ENCODE measurements at regions not wholly inside any gene's neighbourhood (a gene's known extent, or its start where the extent isn't known, plus 50 kb on each side); places are given as distances from the start of the nearest gene placed in this dataset.

DNA sequence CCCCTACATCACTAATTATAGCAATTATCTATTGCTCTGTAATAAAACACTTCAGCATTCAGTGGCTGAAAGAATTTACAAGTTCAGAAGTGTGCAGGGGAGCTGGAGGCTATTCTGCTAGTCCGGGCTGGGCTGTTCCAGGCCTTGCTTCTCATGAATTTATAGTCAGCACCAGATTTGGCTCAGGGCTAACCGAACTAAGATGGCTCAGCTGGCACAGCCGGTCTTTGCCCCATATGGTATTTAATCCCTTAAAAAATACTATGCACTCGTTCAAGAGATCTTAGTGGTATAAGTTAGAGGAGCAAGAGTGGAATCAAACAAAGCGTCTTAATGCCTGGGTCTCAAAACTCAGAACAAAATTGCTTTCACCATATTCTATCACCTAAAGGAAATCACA, 932.9 kb downstream of the XPNPEP1 start:
- no peak for DNase-seq
- intact Hi-C loops (cut with DNase I), result no loop called here

DNA sequence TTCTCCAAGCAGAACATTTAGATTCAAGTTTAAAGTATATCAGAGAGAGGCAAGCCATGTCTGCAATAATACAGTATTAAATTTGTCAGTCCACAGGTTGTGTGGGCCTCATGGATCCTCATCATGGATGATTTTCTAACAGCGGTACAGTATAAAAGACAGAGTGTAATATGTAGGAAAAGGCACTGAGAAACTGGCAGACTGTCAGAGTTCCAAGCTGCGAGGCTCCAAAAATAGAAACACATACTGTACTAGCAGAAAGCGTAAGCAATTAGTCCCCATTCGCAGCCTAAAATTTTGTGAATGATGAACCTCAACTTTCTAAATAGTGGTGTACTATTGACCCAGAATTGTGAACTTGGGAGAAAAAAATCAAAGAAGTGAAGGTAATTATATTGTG, 933.3 kb downstream of the XPNPEP1 start:
- intact Hi-C loops (cut with DNase I), result no loop called here
- TF ChIP-seq POLR2A (IDR thresholded peaks at IDR 0.05) (no peak), EP300 (IDR thresholded peaks at IDR 0.05) (no peak)
- TF ChIP-seq, protein P1, sequence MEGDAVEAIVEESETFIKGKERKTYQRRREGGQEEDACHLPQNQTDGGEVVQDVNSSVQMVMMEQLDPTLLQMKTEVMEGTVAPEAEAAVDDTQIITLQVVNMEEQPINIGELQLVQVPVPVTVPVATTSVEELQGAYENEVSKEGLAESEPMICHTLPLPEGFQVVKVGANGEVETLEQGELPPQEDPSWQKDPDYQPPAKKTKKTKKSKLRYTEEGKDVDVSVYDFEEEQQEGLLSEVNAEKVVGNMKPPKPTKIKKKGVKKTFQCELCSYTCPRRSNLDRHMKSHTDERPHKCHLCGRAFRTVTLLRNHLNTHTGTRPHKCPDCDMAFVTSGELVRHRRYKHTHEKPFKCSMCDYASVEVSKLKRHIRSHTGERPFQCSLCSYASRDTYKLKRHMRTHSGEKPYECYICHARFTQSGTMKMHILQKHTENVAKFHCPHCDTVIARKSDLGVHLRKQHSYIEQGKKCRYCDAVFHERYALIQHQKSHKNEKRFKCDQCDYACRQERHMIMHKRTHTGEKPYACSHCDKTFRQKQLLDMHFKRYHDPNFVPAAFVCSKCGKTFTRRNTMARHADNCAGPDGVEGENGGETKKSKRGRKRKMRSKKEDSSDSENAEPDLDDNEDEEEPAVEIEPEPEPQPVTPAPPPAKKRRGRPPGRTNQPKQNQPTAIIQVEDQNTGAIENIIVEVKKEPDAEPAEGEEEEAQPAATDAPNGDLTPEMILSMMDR (IDR thresholded peaks at IDR 0.05), result no peak
- Histone ChIP-seq H3K9me3 (no peaks in the 10 kb centered on the region), H3K27me3 (no peaks in the 10 kb centered on the region), H3K4me1 (ENCODE audit: insufficient read depth) (no peaks in the 10 kb centered on the region), H3K4me3 (no peak overlapping the region), H3K36me3 (no peaks in the 10 kb centered on the region), H3K27ac (no peak overlapping the region)
- 8 to 18% (median 11%) methylated on average over 4 of the region's 4 CpGs for WGBS, 3 donors
- DNase-seq, result no peak

More for the DNA sequence above, 932.9 kb downstream of the XPNPEP1 start:
- no peak overlapping the region for H3K27ac ChIP-seq
- WGBS, 3 donors, result 70 to 81% (median 73%) methylated on average over 5 of the region's 5 CpGs
- H3K4me1 ChIP-seq (ENCODE audit: insufficient read depth), result no peaks in the 10 kb centered on the region
- TF ChIP-seq, protein P1 (IDR thresholded peaks at IDR 0.05), result no peak
- TF ChIP-seq EP300 (IDR thresholded peaks at IDR 0.05) (no peak), POLR2A (IDR thresholded peaks at IDR 0.05) (no peak)
- no peak overlapping the region for H3K4me3 ChIP-seq
- H3K36me3 ChIP-seq, result no peaks in the 10 kb centered on the region
- H3K9me3 ChIP-seq, result no peaks in the 10 kb centered on the region
- H3K27me3 ChIP-seq, result no peaks in the 10 kb centered on the region

DNA sequence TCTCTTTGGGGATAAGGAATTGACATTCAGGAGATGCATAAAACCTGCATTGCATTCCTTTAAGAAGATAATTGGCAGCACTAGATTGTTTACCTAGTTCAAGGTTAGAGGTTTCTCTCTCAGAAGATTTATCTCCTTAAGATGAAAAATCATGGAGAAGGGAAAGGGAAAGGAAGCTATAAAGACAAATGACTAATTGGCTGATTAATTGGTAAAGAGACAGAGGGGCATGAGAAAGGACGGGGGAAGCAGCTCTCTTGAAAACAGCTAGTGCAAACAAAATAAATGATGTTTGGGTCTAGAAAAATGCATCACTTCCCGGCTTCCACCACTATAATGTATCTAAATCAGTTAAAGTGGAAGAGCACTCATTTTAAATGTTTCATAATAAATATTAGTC, 941.2 kb downstream of the XPNPEP1 start:
- Histone ChIP-seq H3K4me3 (no peak overlapping the region), H3K4me1 (ENCODE audit: insufficient read depth) (no peaks in the 10 kb centered on the region), H3K9me3 (no peaks in the 10 kb centered on the region), H3K36me3 (no peaks in the 10 kb centered on the region), H3K27me3 (no peaks in the 10 kb centered on the region), H3K27ac (no peak overlapping the region)
- 0 to 2% (median 2%) methylated on average over 2 of the region's 2 CpGs for WGBS, 3 donors
- TF ChIP-seq, protein P1 (IDR thresholded peaks at IDR 0.05), result no peak
- TF ChIP-seq EP300 (IDR thresholded peaks at IDR 0.05), result no peak
- TF ChIP-seq POLR2A (IDR thresholded peaks at IDR 0.05), result no peak
- no peak for DNase-seq
- intact Hi-C loops (cut with DNase I), result no loop called here

DNA sequence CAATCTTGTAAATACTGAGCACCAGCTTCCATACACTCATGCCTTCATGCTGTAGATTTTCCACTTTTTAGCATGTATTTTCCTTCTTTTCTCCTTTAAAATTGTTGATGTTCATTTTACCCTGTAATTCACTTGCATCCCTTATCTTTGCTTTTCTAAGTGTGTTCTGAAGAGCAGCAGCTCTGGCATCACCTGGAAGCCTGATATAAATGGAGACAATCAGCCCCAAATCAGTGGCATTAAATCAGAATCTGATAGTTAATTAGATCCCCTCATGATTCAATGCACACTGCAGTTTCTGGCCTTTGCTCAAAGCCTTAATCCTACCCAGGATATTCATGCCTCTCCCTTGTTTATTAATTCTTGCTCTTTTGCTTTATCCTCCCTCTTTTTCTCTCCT, 942.4 kb downstream of the XPNPEP1 start:
- no peak overlapping the region for H3K4me3 ChIP-seq
- no peaks in the 10 kb centered on the region for H3K36me3 ChIP-seq
- intact Hi-C loops (cut with DNase I), result no loop called here
- no peaks in the 10 kb centered on the region for H3K9me3 ChIP-seq
- no peaks in the 10 kb centered on the region for H3K27me3 ChIP-seq
- no peak overlapping the region for H3K27ac ChIP-seq
- no peaks in the 10 kb centered on the region for H3K4me1 ChIP-seq (ENCODE audit: insufficient read depth)
- TF ChIP-seq EP300 (IDR thresholded peaks at IDR 0.05) (no peak), POLR2A (IDR thresholded peaks at IDR 0.05) (no peak)
- TF ChIP-seq, protein P1 (IDR thresholded peaks at IDR 0.05), result no peak
- no peak for DNase-seq

Measured in ovary (tissue), 7 donors.